Activated naive CD8-positive, alpha-beta T cell (primary cell): ENCODE measurements at regions not wholly inside any gene's neighbourhood (a gene's known extent, or its start where the extent isn't known, plus 50 kb on each side); places are given as distances from the start of the nearest gene placed in this dataset.

Experiments used
- H3K27ac Mint-ChIP-seq: one replicate; pipeline ENCODE4 v1.8.0; 2021; ENCODE audit warnings: mixed read lengths
- H3K27me3 Mint-ChIP-seq: one replicate; pipeline ENCODE4 v1.8.0; 2021; ENCODE audit warnings: mixed read lengths
- H3K36me3 Mint-ChIP-seq: one replicate; pipeline ENCODE4 v1.8.0; 2021; ENCODE audit warnings: mixed read lengths
- H3K4me1 Mint-ChIP-seq: one replicate; pipeline ENCODE4 v1.8.0; 2021; ENCODE audit warnings: low read depth, mixed read lengths
- H3K4me3 Mint-ChIP-seq: one replicate; pipeline ENCODE4 v1.8.0; 2021; ENCODE audit warnings: mild to moderate bottlenecking, mixed read lengths
- H3K9me3 Mint-ChIP-seq: one replicate; pipeline ENCODE4 v1.8.0; 2021; ENCODE audit warnings: low read depth, mixed read lengths

DNA sequence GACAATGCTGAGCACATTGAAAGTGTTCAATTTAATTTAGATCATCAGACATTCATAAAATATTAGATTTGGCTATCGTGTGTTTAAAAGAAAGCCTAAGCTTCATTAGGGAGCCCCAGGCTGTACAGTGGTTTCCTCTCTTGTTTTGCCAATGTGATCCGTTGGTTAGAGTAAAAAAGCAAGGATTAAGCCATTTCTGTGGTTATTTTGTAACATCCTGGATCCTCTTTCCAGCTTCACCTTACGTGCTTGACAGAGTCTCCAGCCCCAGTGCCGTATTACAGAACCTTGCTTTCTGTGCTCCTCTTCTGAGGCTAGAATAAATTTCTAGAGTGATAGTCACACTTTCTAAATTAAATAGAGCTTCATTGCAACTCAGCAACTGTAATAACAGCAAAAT lies 289.3 kb upstream of the LINC00305 start:
- no peaks in the 10 kb centered on the region for H3K36me3 Mint-ChIP-seq
- H3K27ac Mint-ChIP-seq = no peak overlapping the region
- no peaks in the 10 kb centered on the region for H3K4me1 Mint-ChIP-seq
- H3K4me3 Mint-ChIP-seq = no peak overlapping the region
- peaks cover 20% of the 10 kb centered on the region for H3K9me3 Mint-ChIP-seq
- no peaks in the 10 kb centered on the region for H3K27me3 Mint-ChIP-seq

DNA sequence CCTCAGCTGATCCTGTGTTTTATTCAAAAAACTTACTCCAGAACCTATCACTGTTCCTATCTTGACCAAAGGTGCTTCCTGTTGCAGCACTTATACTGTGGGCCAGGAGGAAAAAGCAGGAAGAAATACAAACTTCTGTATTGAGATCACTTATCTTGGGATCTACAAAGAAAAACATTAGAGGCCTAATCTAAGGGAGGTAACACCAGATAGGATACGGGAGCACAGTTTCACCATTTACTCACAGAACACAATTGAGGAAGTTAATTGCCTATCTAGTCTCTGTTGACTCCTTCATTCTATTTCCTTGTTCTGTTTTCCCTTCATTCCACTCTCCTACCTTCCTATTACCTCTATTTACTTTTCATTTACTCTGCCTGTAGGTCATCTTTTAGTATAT lies 287.2 kb upstream of the LINC00305 start:
- H3K4me1 Mint-ChIP-seq = no peaks in the 10 kb centered on the region
- H3K36me3 Mint-ChIP-seq = no peaks in the 10 kb centered on the region
- no peak overlapping the region for H3K4me3 Mint-ChIP-seq
- no peak overlapping the region for H3K27ac Mint-ChIP-seq
- H3K9me3 Mint-ChIP-seq = peaks cover 20% of the 10 kb centered on the region
- no peaks in the 10 kb centered on the region for H3K27me3 Mint-ChIP-seq

DNA sequence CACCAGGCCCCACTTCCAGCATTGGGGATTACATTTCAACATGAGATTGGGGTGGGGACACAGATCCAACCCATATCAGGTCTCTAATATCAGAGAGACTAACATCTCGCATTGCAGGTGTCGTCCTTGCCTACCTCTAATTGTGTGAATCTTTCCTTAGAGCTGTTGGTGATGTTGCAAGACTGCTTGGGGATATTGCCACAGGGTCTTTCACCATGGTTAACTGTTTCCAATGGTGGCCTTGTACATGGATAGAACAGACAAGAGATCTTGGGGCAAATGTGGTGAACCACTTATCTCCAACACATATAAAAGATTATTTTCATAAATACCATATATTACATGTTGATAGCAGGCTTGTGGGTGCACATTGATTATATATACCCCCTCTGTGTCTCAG lies 270.3 kb upstream of the LINC00305 start:
- H3K4me1 Mint-ChIP-seq = no peaks in the 10 kb centered on the region

DNA sequence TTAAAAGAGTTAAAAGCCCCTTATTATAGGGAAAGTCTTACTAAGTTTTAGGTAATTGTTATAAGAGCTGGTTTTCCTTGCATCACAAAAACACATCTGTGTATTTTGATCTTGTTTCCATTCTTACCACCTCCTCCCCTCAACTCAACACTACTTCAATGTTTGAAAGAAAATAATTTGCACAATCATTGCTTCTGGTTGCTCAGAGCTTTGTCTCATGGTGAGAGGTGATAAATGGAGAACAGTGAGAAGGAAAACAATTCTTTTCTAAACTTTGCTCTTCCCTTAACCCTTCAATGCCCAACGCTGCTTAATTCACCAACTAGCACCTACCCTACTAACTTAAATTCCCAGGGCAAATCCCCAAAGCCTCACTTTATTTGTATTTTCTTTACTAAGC lies 268.1 kb upstream of the LINC00305 start:
- Mint-ChIP-seq H3K4me1 (no peaks in the 10 kb centered on the region), H3K9me3 (no peaks in the 10 kb centered on the region), H3K27ac (no peak overlapping the region), H3K27me3 (no peaks in the 10 kb centered on the region), H3K36me3 (no peaks in the 10 kb centered on the region), H3K4me3 (no peak overlapping the region)

More for the DNA sequence above, 270.3 kb upstream of the LINC00305 start:
- Mint-ChIP-seq H3K27ac (no peak overlapping the region), H3K9me3 (no peaks in the 10 kb centered on the region), H3K36me3 (no peaks in the 10 kb centered on the region), H3K4me3 (no peak overlapping the region), H3K27me3 (no peaks in the 10 kb centered on the region)

DNA sequence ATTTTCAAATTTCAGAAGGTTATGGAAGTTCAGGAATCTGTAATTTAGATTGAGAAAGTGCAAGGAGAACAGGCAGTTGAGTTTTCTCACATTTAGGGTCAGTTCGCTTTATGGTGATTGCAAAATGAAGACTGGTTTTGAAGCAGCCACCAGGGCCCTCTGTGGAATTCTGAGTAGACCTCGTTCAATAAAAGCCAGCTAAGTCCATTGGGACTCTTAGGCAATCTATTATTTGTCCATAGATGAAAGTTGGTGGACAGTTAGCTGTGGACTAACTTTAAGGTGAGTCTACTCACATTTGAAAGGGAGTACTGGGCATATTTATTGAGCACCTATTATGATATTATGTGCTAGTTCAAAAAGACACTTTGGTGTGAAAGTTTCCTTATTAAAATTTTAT lies 266.3 kb upstream of the LINC00305 start:
- Mint-ChIP-seq H3K27ac (no peak overlapping the region), H3K36me3 (no peaks in the 10 kb centered on the region), H3K4me3 (no peak overlapping the region), H3K9me3 (no peaks in the 10 kb centered on the region), H3K27me3 (no peaks in the 10 kb centered on the region), H3K4me1 (no peaks in the 10 kb centered on the region)

DNA sequence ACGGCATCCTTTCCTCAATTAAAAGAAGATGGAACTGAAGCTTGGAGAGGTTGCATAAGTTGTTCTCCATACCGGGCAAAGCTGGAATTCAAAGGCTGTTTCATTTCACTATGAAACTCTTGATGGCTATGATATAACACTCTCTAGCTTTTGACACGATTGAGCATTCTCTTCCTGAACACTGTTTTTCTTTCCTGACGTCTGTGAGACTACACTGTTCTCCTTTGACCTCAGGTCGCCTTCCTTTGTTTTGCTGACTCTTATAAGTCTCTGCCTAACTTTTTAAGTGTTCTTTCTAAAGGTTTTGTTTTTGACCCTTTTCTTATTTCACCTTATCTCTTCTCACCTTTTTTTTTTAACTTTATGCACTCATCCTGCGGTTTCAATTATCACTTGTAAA lies 261.8 kb upstream of the LINC00305 start:
- no peaks in the 10 kb centered on the region for H3K9me3 Mint-ChIP-seq
- H3K4me3 Mint-ChIP-seq = no peak overlapping the region
- H3K27ac Mint-ChIP-seq = no peak overlapping the region
- H3K36me3 Mint-ChIP-seq = no peaks in the 10 kb centered on the region
- no peaks in the 10 kb centered on the region for H3K4me1 Mint-ChIP-seq
- no peaks in the 10 kb centered on the region for H3K27me3 Mint-ChIP-seq

DNA sequence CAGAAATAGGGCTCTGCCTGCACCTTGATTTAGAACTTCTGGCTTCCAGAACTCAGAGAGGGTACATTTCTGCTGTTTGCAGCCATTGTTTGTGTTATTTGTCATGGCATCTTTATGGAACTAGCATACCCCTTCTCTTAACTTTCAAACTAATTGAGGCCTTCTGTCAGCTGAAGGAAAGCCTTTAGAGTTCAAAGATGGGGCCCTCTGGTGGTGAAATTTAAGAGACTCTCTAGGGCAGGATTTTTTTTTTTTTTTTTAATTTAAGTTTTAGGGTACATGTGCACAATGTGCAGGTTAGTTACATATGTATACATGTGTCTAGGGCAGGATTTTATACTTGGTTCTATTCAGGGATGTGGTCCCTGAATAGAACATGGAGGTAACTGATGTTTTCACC lies 260.6 kb upstream of the LINC00305 start:
- Mint-ChIP-seq H3K4me3 (no peak overlapping the region), H3K36me3 (no peaks in the 10 kb centered on the region), H3K4me1 (no peaks in the 10 kb centered on the region), H3K9me3 (no peaks in the 10 kb centered on the region), H3K27ac (no peak overlapping the region), H3K27me3 (no peaks in the 10 kb centered on the region)

DNA sequence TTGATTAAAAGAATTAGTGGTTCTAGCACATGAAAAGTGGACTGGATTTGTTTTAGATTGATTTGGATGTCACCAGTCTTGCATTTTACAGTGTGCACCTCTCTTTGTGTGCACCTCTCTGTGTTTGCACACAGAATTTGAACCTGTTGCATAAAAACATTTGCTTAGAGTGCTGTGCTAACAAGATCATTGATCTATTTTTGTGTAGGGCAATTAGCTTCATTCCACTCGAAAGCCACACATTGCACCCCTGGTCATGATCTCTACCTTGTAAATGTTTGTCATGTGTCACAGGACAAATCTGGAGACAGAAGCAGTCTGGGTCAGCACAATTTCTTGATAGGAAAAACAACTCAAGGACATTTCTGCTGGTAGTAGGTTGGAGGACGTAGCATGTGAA lies 258.7 kb upstream of the LINC00305 start:
- Mint-ChIP-seq H3K36me3 (no peaks in the 10 kb centered on the region), H3K4me1 (no peaks in the 10 kb centered on the region), H3K27me3 (no peaks in the 10 kb centered on the region), H3K9me3 (peaks cover 3% of the 10 kb centered on the region), H3K27ac (no peak overlapping the region), H3K4me3 (no peak overlapping the region)

DNA sequence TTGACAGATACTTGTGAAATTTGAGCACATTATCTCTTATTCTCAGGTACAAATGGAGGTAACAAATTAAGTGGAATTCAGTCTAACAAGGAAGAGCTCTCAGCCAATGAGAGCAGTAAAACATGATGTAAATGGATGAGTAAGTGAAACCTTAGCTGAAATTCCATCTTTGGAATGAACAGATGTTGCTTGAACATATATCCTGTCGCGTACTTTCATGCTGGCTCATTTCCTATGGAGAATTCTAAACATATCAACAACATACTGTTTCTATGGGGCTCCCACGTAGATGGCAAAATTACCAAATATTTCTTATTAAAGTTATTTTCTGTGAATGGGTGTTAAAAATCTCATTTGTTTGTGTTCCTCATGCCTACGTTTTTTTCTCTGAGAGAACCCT lies 256.3 kb upstream of the LINC00305 start:
- Mint-ChIP-seq H3K9me3 (peaks cover 3% of the 10 kb centered on the region), H3K36me3 (no peaks in the 10 kb centered on the region), H3K27ac (no peak overlapping the region), H3K27me3 (no peaks in the 10 kb centered on the region), H3K4me1 (no peaks in the 10 kb centered on the region), H3K4me3 (no peak overlapping the region)

DNA sequence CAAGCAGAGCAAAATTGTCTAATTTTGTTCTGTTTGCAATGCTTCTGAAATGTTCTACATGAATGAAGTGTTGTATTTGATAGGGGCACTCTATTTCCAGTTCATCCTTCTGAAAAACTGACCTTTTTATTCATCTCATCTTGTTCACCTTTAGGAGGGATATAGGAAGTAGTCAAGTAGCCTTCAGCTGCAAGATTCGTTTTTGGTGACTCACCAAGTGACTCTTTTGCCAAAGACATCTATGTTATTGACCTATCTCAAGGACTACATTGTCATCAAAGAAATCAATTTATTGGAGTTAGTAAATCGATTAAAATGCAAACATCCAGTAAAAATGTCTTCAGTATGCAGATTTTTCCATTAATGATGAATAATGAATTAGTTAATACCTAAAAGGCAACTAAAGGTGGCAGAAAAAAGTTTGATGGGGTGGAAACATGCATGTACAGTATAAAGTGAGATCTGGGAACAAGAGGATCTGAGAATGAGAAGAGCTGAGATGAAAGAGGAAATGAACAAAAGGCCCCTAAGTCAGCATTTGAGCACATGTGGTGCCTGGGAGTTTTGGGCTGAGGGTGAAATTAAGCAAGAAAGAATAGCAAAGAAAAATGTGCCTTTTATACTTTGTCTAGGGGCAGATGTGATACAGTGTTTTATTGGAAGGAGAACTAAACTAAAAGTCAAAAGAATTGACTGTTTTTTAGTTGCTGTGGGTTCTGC lies 255.1 kb upstream of the LINC00305 start:
- peaks cover 3% of the 10 kb centered on the region for H3K9me3 Mint-ChIP-seq
- H3K36me3 Mint-ChIP-seq = no peaks in the 10 kb centered on the region
- H3K4me1 Mint-ChIP-seq = no peaks in the 10 kb centered on the region
- H3K27ac Mint-ChIP-seq = no peak overlapping the region
- H3K27me3 Mint-ChIP-seq = no peaks in the 10 kb centered on the region
- no peak overlapping the region for H3K4me3 Mint-ChIP-seq

DNA sequence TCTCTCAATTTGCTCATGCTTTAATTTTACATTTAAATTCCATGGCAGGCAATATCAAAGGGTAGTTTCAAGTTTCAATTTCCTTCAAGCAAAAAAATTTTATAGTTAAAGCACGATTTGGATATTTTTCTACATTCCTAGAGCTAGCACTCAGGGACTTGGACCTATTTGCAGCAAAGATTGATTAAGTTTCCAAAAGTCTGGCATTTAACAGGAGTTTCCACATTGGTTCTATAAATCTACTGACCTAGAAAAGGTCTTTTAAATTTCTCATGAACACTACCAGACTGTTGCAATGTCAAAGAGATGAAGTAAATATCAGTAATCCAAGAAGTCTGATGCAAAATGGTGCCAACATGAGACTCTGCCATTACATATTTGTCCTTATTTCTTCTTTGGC lies 253.7 kb upstream of the LINC00305 start:
- H3K27ac Mint-ChIP-seq = no peak overlapping the region
- no peaks in the 10 kb centered on the region for H3K36me3 Mint-ChIP-seq
- no peak overlapping the region for H3K4me3 Mint-ChIP-seq
- no peaks in the 10 kb centered on the region for H3K27me3 Mint-ChIP-seq
- peaks cover 3% of the 10 kb centered on the region for H3K9me3 Mint-ChIP-seq
- no peaks in the 10 kb centered on the region for H3K4me1 Mint-ChIP-seq

DNA sequence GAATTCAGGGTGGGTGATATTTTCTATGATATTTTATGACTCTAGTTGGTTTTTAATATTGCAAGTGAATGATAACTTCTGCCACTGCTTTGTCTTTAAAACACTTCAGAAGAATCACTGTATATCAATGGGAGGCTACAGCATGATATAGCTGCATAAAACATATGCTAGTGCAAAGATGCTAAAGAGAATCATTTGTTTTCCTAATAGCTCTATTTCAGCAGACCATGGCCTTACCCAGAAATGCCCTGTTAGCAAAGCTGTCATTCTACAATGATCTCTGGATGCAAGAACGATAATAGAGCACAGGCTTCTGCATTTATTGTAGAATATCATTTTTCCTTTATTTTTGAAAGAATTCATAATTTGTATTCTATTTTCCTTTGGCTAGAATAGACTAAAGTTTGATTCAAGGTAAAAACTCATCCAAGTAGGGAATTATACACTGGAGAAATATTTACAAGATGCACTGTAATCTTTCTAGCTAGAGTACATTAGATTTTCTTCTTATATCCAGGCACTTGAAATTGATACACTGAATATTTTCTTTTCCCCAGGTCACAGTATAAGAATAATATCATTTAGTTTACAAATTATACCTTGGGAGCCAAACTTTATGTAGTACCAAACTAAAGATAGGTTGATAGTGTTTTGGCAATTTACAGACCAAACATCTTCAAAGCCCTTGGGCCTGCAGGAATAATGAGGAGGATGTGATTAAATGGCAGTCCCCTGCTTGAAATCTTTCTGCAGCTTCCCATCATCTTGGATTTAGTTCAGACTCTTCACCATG lies 252.6 kb upstream of the LINC00305 start:
- no peaks in the 10 kb centered on the region for H3K36me3 Mint-ChIP-seq

DNA sequence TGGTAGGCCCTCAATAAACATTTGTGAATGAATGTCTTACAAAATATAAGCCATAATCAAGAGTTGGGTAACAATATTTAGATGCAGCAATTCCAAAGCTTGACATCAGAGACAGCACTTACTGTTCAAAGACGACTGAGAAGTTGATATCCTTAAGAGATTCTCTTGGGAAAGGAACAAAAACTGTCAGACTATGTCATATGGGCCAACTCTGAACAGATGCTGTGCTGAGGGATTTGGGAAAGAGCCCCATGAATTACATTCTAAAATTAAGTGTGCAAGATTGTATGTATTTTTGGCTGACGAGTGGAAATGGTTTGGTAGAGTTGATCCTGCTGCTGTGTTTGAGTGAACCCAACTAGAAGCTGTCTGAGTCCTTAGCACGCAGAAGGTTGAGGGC lies 250.7 kb upstream of the LINC00305 start:
- peaks cover 3% of the 10 kb centered on the region for H3K9me3 Mint-ChIP-seq
- H3K4me1 Mint-ChIP-seq = no peaks in the 10 kb centered on the region
- no peak overlapping the region for H3K4me3 Mint-ChIP-seq
- no peak overlapping the region for H3K27ac Mint-ChIP-seq
- no peaks in the 10 kb centered on the region for H3K27me3 Mint-ChIP-seq
- H3K36me3 Mint-ChIP-seq = no peaks in the 10 kb centered on the region

More for the DNA sequence above, 252.6 kb upstream of the LINC00305 start:
- Mint-ChIP-seq H3K27me3 (no peaks in the 10 kb centered on the region), H3K4me1 (no peaks in the 10 kb centered on the region), H3K9me3 (peaks cover 3% of the 10 kb centered on the region), H3K4me3 (no peak overlapping the region), H3K27ac (no peak overlapping the region)

DNA sequence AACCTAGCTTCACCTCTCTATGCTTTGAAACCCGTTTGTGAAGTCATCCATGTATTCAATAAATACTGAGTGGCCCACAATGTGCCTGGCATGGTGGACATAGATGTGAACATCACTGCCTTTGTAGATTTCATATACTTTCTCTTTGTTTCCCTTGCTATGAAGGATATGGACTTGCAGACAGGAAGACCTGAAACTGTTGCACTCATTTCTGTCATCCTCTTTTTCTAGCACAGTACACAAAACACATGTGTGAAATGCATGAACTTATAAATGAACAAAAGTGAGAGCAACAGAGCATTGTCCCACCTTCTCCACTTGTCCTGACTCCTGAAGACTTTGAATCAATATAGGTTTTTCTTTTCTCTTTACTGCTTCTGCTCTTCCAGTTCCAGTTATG lies 249.4 kb upstream of the LINC00305 start:
- Mint-ChIP-seq H3K27ac (no peak overlapping the region), H3K4me3 (no peak overlapping the region), H3K4me1 (no peaks in the 10 kb centered on the region), H3K9me3 (no peaks in the 10 kb centered on the region), H3K27me3 (no peaks in the 10 kb centered on the region), H3K36me3 (no peaks in the 10 kb centered on the region)

DNA sequence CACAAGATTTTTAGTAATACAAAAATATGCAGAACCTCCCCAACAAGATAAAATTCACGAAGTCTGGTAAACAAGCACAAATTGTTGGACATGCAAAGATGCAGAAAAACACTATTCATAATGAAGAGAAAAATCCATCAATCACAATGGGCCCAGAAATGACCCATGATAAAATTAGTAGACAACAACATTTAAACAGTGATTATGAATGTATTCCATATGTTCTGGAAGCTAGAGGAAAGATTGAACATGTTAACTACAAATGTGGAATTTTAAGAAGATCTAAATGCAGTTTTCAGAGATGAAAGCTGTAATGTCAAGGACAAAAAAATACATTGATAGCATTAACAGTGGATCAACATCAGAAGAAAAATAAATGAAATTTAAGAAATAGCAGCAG lies 243.3 kb upstream of the LINC00305 start:
- Mint-ChIP-seq H3K9me3 (no peaks in the 10 kb centered on the region), H3K27me3 (no peaks in the 10 kb centered on the region), H3K27ac (no peak overlapping the region), H3K36me3 (no peaks in the 10 kb centered on the region), H3K4me1 (no peaks in the 10 kb centered on the region), H3K4me3 (no peak overlapping the region)

DNA sequence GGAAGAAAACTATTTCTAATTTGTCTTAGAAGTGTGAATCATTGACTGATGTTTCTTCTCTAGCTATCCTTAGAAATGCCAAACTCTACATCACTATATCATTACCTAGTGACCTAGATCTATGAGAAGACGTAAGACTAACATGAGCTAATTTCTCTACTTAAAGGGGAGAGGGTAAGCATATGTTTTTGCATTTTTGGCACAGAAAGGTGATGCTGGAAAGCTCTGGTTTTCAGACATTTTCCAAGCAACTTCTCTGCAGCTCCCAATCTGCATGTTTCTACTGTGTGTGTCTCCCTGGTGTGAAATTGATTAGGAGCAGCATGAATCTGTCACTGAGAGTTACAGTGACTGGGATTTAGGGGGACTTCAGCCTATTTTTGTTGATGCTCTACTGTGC lies 235.2 kb upstream of the LINC00305 start:
- Mint-ChIP-seq H3K27ac (no peak overlapping the region), H3K4me3 (no peak overlapping the region), H3K27me3 (no peaks in the 10 kb centered on the region), H3K9me3 (no peaks in the 10 kb centered on the region), H3K4me1 (no peaks in the 10 kb centered on the region), H3K36me3 (no peaks in the 10 kb centered on the region)
